Prostate gland (tissue), 2 donors: ENCODE measurements at regions not wholly inside any gene's neighbourhood (a gene's known extent, or its start where the extent isn't known, plus 50 kb on each side); places are given as distances from the start of the nearest gene placed in this dataset.

Experiments used
- CTCF ChIP-seq, 4 experiments: fragments of 200-600 bp in 2 of 4; fragments of 450-650 bp in 2 of 4; sonication (generic) in 2 of 4; IDR thresholded peaks; 1 replicate in 3 of 4; 2 replicates in 1 of 4; pipeline ENCODE4 v1.5.1; 2016 to 2019; ENCODE audit warnings: antibody characterized with exemption in 4 of 4, mild to moderate bottlenecking in 2 of 4, moderate library complexity in 2 of 4
- POLR2A ChIP-seq: fragments of 450-650 bp; IDR thresholded peaks from one replicate; pipeline ENCODE4 v1.6.1; 2016; ENCODE audit warnings: antibody characterized with exemption, mild to moderate bottlenecking
- POLR2AphosphoS5 ChIP-seq: sonication (generic); formaldehyde crosslinking; IDR thresholded peaks from one replicate; pipeline ENCODE4 v1.6.1; 2017; ENCODE audit warnings: antibody characterized with exemption

- TF ChIP-seq POLR2A (no peak), POLR2AphosphoS5 (no peak), CTCF (IDR thresholded peaks at IDR 0.05) (no peak)
Observed at GRCh38 chr5:158641016-158641415, 458.7 kb downstream of the EBF1 start.
